PC-9 (cell line): ENCODE measurements at regions not wholly inside any gene's neighbourhood (a gene's known extent, or its start where the extent isn't known, plus 50 kb on each side); places are given as distances from the start of the nearest gene placed in this dataset.

Source experiments
- BruUV-seq: library from RNA; stranded (reverse); fragments of 400-500 nt; replicated peaks from 2 replicates; lab custom pipeline; 2021; lab: Mats Ljungman, UMichigan
- CTCF ChIA-PET: fragments of 300-600 bp; sonication (Branson Sonifier 250); formaldehyde crosslinking; loops from one replicate; lab custom pipeline; 2022; ENCODE audit warnings: antibody characterized with exemption; lab: Charles Lee
- POLR2A ChIA-PET: fragments of 300-600 bp; sonication (Branson Sonifier 250); formaldehyde crosslinking; loops from one replicate; lab custom pipeline; 2022; ENCODE audit warnings: antibody characterized with exemption; ENCODE audit not compliant: unreplicated experiment; lab: Charles Lee
- DNase-seq, 2 experiments: peaks; one replicate each; pipeline versions ENCODE4 v3.0.0 to v3.0.0-alpha.2; 2015 to 2022; ENCODE audit warnings: mixed read lengths in 1 of 2
- H2AFZ ChIP-seq: fragments of 200-600 bp; sonication (generic); 2 replicates; pipeline ENCODE4 v1.8.1; 2017; ENCODE audit warnings: antibody characterized with exemption
- H3F3A ChIP-seq: fragments of 200-600 bp; sonication (generic); 2 replicates; pipeline ENCODE4 v1.8.1; 2017; ENCODE audit warnings: antibody characterized with exemption, mild to moderate bottlenecking, low read depth; ENCODE audit not compliant: insufficient read depth
- H3K27ac ChIP-seq: fragments of 200-600 bp; sonication (generic); 2 replicates; pipeline ENCODE4 v1.6.1; 2016; ENCODE audit warnings: mixed run types
- H3K27me3 ChIP-seq: fragments of 200-600 bp; sonication (generic); 2 replicates; pipeline ENCODE4 v1.6.1; 2016; ENCODE audit warnings: low read depth, mixed run types; ENCODE audit not compliant: insufficient read depth
- H3K36me3 ChIP-seq: fragments of 200-600 bp; sonication (generic); 2 replicates; pipeline ENCODE4 v1.6.1; 2016; ENCODE audit warnings: low read depth, mixed run types
- H3K4me1 ChIP-seq: fragments of 200-600 bp; sonication (generic); replicated peaks from 2 replicates; pipeline ENCODE4 v1.6.1; 2016; ENCODE audit warnings: mixed run types; ENCODE audit not compliant: insufficient read depth
- H3K4me2 ChIP-seq: fragments of 200-600 bp; sonication (generic); 2 replicates; pipeline ENCODE4 v1.6.1; 2017; ENCODE audit warnings: mixed run types
- H3K4me3 ChIP-seq: fragments of 200-600 bp; sonication (generic); 2 replicates; pipeline ENCODE4 v1.6.1; 2016; ENCODE audit warnings: mixed run types
- H3K79me2 ChIP-seq: fragments of 200-600 bp; sonication (generic); 2 replicates; pipeline ENCODE4 v1.6.1; 2017; ENCODE audit warnings: low read depth, mixed run types
- H3K9me2 ChIP-seq: fragments of 200-600 bp; sonication (generic); 2 replicates; pipeline ENCODE4 v1.8.1; 2017; ENCODE audit warnings: mild to moderate bottlenecking; ENCODE audit not compliant: insufficient read depth
- H3K9me3 ChIP-seq: fragments of 200-600 bp; sonication (generic); 2 replicates; pipeline ENCODE4 v1.8.1; 2016; ENCODE audit warnings: low read depth; ENCODE audit not compliant: insufficient read depth
- H4K20me1 ChIP-seq: fragments of 200-600 bp; sonication (generic); 2 replicates; pipeline ENCODE4 v1.8.1; 2017; ENCODE audit not compliant: insufficient read depth
- CTCF ChIP-seq: fragments of 200-600 bp; sonication (generic); conservative IDR thresholded peaks from 2 replicates; pipeline ENCODE4 v1.6.1; 2017; ENCODE audit warnings: mixed run types, antibody characterized with exemption, mild to moderate bottlenecking, moderate library complexity
- EZH2 ChIP-seq: fragments of 200-600 bp; sonication (generic); IDR thresholded peaks from 2 replicates; pipeline ENCODE4 v1.8.0; 2017; ENCODE audit warnings: antibody characterized with exemption, low read depth
- intact Hi-C: fragments of 100-400 bp; cut with micrococcal nuclease; formaldehyde crosslinking; loops from one replicate; pipeline ENCODE4 v1.10.0; 2022; ENCODE audit not compliant: unreplicated experiment

- intact Hi-C loops, result no loop called here
These were observed 57.0 kb upstream of the ATF7IP start for GRCh38 chr12:14308516-14308915.

GRCh38 chr12:14310866-14311265 is 54.6 kb upstream of the ATF7IP start:
- no peak for DNase-seq
- Histone ChIP-seq H3K4me2 (no peak overlapping the region), H2AFZ (no peak overlapping the region; the same call in 1 of the 2 replicates), H3K27me3 (no peaks in the 10 kb centered on the region), H3F3A (no peaks in the 10 kb centered on the region), H3K4me3 (no peak overlapping the region), H3K36me3 (no peaks in the 10 kb centered on the region), H3K9me2 (no peaks in the 10 kb centered on the region), H3K9me3 (no peaks in the 10 kb centered on the region), H3K79me2 (no peaks in the 10 kb centered on the region), H3K4me1 (0 out of 2 replicates have a peak, but pooled peaks cover 8% of the 10 kb centered on the region), H4K20me1 (no peaks in the 10 kb centered on the region), H3K27ac (no peak overlapping the region)
- ChIA-PET CTCF (no interaction called here), POLR2A (no interaction called here)
- TF ChIP-seq CTCF (no peak), EZH2 (no peak)
- no TSS peak for BruUV-seq
- intact Hi-C loops, result no loop called here

More at GRCh38 chr12:14308516-14308915, 57.0 kb upstream of the ATF7IP start:
- H3K27me3 ChIP-seq, result no peaks in the 10 kb centered on the region
- H3K36me3 ChIP-seq, result no peaks in the 10 kb centered on the region
- H2AFZ ChIP-seq, result no peak overlapping the region
- ChIA-PET POLR2A (no interaction called here), CTCF (no interaction called here)
- H3K79me2 ChIP-seq, result no peaks in the 10 kb centered on the region
- H3K27ac ChIP-seq, result no peak overlapping the region
- no peaks in the 10 kb centered on the region for H3K9me3 ChIP-seq
- DNase-seq, result no peak
- no peak overlapping the region for H3K4me2 ChIP-seq
- TF ChIP-seq CTCF, result no peak
- no peak for TF ChIP-seq EZH2
- no peaks in the 10 kb centered on the region for H4K20me1 ChIP-seq
- H3K4me3 ChIP-seq, result no peak overlapping the region
- BruUV-seq, result no TSS peak
- no peaks in the 10 kb centered on the region for H3F3A ChIP-seq
- no peaks in the 10 kb centered on the region for H3K9me2 ChIP-seq
- H3K4me1 ChIP-seq, result 0 out of 2 replicates have a peak, but pooled peaks cover 8% of the 10 kb centered on the region

- Histone ChIP-seq H3K4me1 (no peaks in the 10 kb centered on the region), H4K20me1 (no peaks in the 10 kb centered on the region), H2AFZ (no peak overlapping the region), H3K79me2 (no peaks in the 10 kb centered on the region), H3K4me3 (no peak overlapping the region), H3K4me2 (no peak overlapping the region), H3K9me3 (no peaks in the 10 kb centered on the region), H3K36me3 (no peaks in the 10 kb centered on the region), H3K27me3 (no peaks in the 10 kb centered on the region), H3K9me2 (no peaks in the 10 kb centered on the region), H3F3A (no peaks in the 10 kb centered on the region), H3K27ac (no peak overlapping the region)
- TF ChIP-seq EZH2 (no peak), CTCF (no peak)
- intact Hi-C loops, result no loop called here
- no peak for DNase-seq
- BruUV-seq, result no TSS peak
- POLR2A ChIA-PET, result no interaction called here
- CTCF ChIA-PET, result interaction anchor here (0.7 kb wide), 1 partner anchor 54 kb away, joined by 3 read pairs; no protein-coding TSS in a partner anchor
These were observed 51.9 kb upstream of the ATF7IP start for GRCh38 chr12:14313379-14314138.
